ENCODE measurements at regions not wholly inside any gene's neighbourhood (a gene's known extent, or its start where the extent isn't known, plus 50 kb on each side); places are given as distances from the start of the nearest gene placed in this dataset.
A peak's percentile ranks its signal among the peaks of the same experiment; 100 is the strongest.

DNA sequence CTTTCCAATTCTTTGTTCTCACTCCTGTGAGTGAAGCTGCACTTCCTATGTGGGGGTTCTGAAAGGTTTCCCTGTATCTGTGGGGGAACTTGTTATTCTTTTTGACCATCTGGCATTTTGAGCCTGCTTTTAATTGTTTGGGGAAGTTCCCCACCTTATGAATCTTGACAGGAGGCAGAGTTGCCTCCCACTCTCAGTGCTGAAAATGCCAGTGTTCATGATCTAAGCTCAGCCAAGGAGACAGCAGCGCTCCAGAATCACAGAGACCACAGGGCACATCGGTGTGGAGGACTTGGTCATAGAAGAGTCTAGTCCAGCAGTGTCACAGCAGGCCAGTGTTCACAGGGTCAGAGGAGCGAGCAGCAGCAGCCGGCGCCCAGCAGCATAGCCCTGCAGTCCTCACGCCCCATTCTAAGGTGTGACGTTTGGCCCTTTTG, 63.8 kb upstream of the PRDX6 start:
- TF ChIP-seq POLR2A (IDR thresholded peaks at IDR 0.05; ENCODE audit: low read depth, low read length) (peak; percentile 13; the same call in 1 of the 2 replicates), POLR2AphosphoS5 (IDR thresholded peaks at IDR 0.05; ENCODE audit: low read depth, low read length) (no peak), TAF1 (IDR thresholded peaks at IDR 0.05; ENCODE audit: borderline replicate concordance, low read depth, low read length) (0 out of 2 replicates have a peak, but pooled peaks have one; percentile 23)

Data from GM12892 (cell line).